HG02571 (cell line): ENCODE measurements at regions not wholly inside any gene's neighbourhood (a gene's known extent, or its start where the extent isn't known, plus 50 kb on each side); places are given as distances from the start of the nearest gene placed in this dataset.

Experiments used
- ATAC-seq: cut with Tn5 transposase; IDR thresholded peaks from one replicate; pipeline ENCODE4 v1.9.1; 2021; ENCODE audit warnings: mild to moderate bottlenecking, moderate library complexity; ENCODE audit not compliant: unreplicated experiment

GRCh38 chr18:72100465-72101004, 443.6 kb downstream of the CBLN2 start:
- no peak for ATAC-seq

GRCh38 chr18:72091369-72091768, 452.8 kb downstream of the CBLN2 start:
- ATAC-seq = no peak

GRCh38 chr18:72089432-72089831, 454.7 kb downstream of the CBLN2 start:
- no peak for ATAC-seq

- ATAC-seq = no peak
Observed at GRCh38 chr18:72086421-72086820, 457.7 kb downstream of the CBLN2 start.

GRCh38 chr18:72075040-72075439, 469.1 kb downstream of the CBLN2 start:
- ATAC-seq = no peak

GRCh38 chr18:72063001-72063400, 481.1 kb downstream of the CBLN2 start:
- no peak for ATAC-seq

- ATAC-seq = no peak
Observed at GRCh38 chr18:72058851-72059250, 485.3 kb downstream of the CBLN2 start.

GRCh38 chr18:72056171-72056570, 488.0 kb downstream of the CBLN2 start:
- ATAC-seq = no peak

- ATAC-seq = no peak
Observed at GRCh38 chr18:72041313-72042032, 502.7 kb downstream of the CBLN2 start.

- no peak for ATAC-seq
Observed at GRCh38 chr18:72013427-72013850, 530.7 kb downstream of the CBLN2 start.

- no peak for ATAC-seq
Observed at GRCh38 chr18:71998547-71999097, 545.5 kb downstream of the CBLN2 start.

- no peak for ATAC-seq
Observed at GRCh38 chr18:71995904-71996465, 548.2 kb downstream of the CBLN2 start.

GRCh38 chr18:71994273-71994672, 549.9 kb downstream of the CBLN2 start:
- no peak for ATAC-seq

- ATAC-seq = no peak
Observed at GRCh38 chr18:71989616-71990015, 554.5 kb downstream of the CBLN2 start.

- no peak for ATAC-seq
Observed at GRCh38 chr18:71986351-71987050, 557.6 kb downstream of the CBLN2 start.

- ATAC-seq = no peak
Observed at GRCh38 chr18:71976744-71977143, 567.4 kb downstream of the CBLN2 start.

- ATAC-seq = no peak
Observed at GRCh38 chr18:71966791-71967190, 577.4 kb downstream of the CBLN2 start.

GRCh38 chr18:71958605-71959004, 585.5 kb downstream of the CBLN2 start:
- ATAC-seq = no peak

GRCh38 chr18:71951001-71951400, 593.1 kb downstream of the CBLN2 start:
- no peak for ATAC-seq

GRCh38 chr18:71942433-71942832, 601.7 kb downstream of the CBLN2 start:
- no peak for ATAC-seq

- ATAC-seq = no peak
Observed at GRCh38 chr18:71939483-71939882, 604.7 kb downstream of the CBLN2 start.

GRCh38 chr18:71936744-71937143, 607.4 kb downstream of the CBLN2 start:
- no peak for ATAC-seq
